ENCODE measurements at regions not wholly inside any gene's neighbourhood (a gene's known extent, or its start where the extent isn't known, plus 50 kb on each side); places are given as distances from the start of the nearest gene placed in this dataset.
"Not testable (repeated sequence)": the region's sequence is repeated elsewhere in the genome, so short reads cannot be mapped to it uniquely, and the experiment has no call there.

GRCh38 chr14:48229091-48229490 lies 553.7 kb upstream of the MDGA2 start:
- DNase-seq, result no peak

- DNase-seq, result no peak
These were observed 518.5 kb upstream of the MDGA2 start for GRCh38 chr14:48193893-48194292.

DNA sequence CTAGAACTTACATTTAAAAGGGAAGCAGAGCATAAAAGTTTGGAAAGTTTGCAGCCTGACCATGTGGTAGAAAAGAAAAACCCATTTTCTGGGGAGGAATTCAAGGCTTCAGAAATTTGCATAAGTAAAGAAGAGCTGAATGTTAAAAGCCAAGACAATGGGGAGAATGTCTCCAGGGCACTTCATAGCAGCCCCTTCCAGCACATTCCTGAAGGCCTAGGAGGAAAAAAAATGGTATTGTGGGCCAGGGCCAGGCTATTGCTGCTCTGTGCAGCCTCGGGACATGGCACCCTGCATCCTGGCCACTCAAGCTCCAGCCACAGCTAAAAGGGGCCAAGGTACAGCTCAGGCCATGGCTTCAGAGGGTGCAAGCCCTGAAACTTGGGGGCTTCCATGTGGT lies 474.2 kb upstream of the MDGA2 start:
- DNase-seq, result not testable (repeated sequence)

DNA sequence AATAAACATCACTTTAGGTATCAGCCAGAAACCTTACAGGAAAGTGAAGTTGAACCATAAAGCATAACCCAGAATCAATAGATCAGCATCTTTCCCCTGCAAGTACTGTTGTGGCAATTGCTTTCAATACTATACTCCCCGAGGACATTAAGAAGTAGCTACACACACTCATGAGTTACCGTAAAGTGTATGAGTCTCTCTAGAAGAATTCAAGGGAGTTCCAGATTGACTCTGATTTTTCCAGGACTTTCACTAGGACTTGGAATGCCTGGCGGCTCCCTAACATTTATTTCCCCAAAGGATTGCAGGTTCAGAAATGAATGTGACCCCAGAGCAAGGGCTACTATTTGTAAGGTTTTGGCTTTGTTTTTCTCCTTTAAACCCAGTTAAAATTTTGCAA lies 465.4 kb upstream of the MDGA2 start:
- no peak for DNase-seq

DNA sequence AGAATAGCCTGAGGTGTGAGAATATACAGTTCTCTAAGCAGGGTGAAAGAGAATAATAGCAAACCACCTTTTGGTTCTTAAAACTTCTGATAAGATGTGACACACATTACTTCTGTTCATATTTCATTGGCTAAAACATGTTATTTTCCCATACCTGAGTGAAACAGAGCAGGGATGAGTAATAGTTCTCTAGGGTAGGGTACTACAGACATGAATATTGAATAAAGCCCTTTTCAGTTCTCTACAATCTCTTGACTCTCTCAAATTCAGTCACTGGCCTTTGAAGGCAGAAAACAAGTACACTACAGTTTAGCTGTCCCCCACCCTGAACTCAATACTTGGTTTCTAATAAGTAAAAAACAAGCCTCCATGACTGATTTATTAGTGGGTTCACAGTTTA lies 454.1 kb upstream of the MDGA2 start:
- DNase-seq, result no peak

- no peak for DNase-seq
These were observed 452.3 kb upstream of the MDGA2 start for GRCh38 chr14:48127674-48128073.

- DNase-seq, result no peak
These were observed 450.2 kb upstream of the MDGA2 start for GRCh38 chr14:48125654-48126053.

DNA sequence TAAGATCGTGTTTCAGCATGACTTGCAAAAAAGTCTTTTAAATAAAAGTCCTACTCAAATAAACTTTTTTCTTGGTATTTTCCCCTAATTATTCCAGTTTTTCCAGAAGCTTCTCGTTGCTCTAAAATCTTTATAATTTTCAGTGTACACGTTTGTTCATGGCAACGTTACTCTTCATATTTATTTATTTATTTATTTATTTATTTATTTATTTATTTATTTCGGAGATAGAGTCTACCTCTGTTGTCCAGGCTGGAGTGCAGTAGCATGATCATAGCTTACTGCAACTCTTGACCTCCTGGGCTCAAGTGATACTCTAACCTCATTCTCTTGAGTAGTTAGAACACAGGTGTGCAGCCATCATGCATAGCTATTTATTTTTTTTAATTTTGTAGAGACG lies 438.3 kb upstream of the MDGA2 start:
- DNase-seq, result no peak

DNA sequence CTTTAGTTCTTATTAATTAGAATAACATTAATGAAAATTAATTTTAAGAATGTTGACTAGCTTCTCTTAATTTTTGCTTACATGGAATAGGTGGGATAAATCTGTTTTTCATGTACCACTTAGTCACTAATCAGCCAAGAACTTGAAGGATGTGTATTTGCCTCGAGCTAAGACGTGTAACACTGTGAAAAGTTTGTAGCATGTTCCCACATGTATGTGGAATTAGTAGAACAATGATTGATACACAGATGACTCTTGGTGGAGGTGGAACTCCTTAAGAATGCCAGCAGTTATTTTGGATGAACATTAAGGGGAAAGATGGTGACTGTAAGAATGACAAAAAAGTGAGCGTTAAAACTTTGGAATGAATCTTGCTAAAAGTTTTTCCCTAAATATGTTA lies 435.7 kb upstream of the MDGA2 start:
- no peak for DNase-seq

GRCh38 chr14:48107646-48108045 lies 432.2 kb upstream of the MDGA2 start:
- no peak for DNase-seq

- DNase-seq, result no peak
These were observed 421.5 kb upstream of the MDGA2 start for GRCh38 chr14:48096897-48097296.

DNA sequence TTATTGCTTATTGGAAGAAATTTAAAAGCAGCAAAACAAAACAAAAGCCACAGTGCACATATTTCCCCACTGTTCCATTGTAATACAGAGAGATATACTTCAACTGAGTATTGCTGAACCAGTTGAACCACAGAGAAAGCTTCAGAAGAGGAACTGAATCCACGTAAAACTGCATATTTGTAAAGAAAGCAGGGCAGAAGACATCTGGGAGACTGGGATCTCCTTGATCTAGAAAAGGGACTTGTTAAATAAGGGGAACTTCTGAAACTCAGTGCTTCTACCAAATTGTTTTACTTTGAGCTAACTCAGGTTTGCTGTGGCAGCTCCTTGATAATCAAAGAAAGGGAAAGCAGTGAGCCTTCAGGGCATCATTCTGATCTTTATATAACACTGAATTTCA lies 411.1 kb upstream of the MDGA2 start:
- no peak for DNase-seq

- no peak for DNase-seq
These were observed 400.1 kb upstream of the MDGA2 start for GRCh38 chr14:48075487-48075886.

DNA sequence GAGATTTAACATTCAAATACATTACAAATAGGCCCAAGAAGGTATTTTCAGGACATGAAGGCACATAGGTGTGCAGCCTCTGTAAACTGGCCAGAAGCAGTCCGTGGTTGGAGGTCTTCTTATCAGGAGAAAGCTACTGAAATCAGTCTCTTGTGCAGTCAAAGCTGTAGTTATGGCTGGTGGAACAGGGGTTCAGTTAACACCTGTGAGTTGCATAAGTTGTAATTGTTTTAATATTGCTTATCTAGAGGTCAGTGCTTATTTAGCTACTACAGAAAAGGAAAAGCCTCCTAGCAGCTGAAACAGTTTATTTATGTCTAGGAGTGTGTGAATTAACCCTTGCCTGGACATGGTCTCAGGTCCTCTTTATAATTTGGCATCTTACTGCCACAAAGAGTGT lies 377.6 kb upstream of the MDGA2 start:
- DNase-seq, result no peak

DNA sequence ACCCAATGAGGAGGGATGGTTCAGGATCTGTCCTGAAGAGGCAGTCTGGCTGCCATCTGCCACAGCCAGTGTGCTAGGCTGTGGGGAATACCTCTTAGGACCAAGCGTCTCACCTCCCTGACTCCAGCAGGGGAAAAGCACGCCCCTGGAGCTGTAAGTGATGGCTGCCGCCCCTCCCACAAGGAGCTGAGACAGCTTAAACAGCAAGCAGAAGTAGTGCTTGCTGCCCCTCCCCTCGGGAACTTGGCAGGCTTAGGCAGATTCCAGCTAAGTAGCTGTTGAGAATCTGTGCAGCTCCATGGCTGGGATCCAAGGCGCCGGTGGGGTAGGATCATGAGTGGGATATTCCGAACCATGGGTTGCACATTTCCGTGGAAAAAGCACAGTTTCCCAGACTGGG lies 360.4 kb upstream of the MDGA2 start:
- DNase-seq, result no peak

GRCh38 chr14:48027115-48027514 lies 351.7 kb upstream of the MDGA2 start:
- DNase-seq, result no peak

- DNase-seq, result no peak
These were observed 348.5 kb upstream of the MDGA2 start for GRCh38 chr14:48023881-48024280.

GRCh38 chr14:48011484-48011883 lies 336.1 kb upstream of the MDGA2 start:
- not testable (repeated sequence) for DNase-seq

GRCh38 chr14:48008646-48009045 lies 333.2 kb upstream of the MDGA2 start:
- DNase-seq, result no peak

- no peak for DNase-seq
These were observed 330.6 kb upstream of the MDGA2 start for GRCh38 chr14:48005986-48006385.

DNA sequence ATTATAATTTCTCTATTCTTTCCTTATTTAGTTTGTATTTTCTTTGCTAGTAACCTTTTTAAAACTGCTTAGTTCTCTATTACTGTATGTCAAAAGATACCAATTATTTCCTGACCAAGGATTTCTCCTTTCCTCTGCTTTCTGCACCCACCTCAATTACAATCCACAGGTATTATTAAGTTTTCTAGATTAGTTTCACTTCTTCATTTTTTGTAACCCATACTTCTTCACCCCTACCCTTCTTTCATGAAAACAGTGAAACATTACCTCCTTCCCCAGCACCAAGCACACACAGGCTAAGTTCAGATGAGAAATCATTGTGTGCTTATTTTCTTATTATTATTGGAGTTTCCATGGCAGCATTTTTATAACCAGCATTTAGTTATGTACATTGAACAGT lies 318.5 kb upstream of the MDGA2 start:
- DNase-seq, result no peak

GRCh38 chr14:47988175-47988574 lies 312.8 kb upstream of the MDGA2 start:
- no peak for DNase-seq

DNA sequence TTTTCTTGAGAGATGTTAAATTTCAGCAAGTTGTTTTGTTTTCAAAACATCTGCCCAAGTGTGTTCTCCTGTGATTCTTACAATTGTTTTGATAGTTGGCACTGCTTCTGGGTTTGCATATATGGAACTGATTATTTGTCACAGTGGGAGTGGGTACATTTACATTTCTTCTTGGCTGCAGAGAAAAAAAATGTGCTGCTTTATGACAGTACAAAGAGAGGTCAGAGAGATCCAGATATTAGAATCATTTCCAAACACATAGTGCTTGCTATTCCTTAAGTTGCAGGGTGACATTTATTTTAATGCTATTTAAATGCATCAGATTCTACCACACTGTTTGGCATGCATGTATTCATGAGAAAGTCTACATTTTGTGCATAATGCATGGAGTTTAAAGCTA lies 303.5 kb upstream of the MDGA2 start:
- DNase-seq, result no peak

- DNase-seq, result no peak
These were observed 300.7 kb upstream of the MDGA2 start for GRCh38 chr14:47976139-47976538.

GRCh38 chr14:47966076-47966810 lies 290.8 kb upstream of the MDGA2 start:
- no peak for DNase-seq

- no peak for DNase-seq
These were observed 286.2 kb upstream of the MDGA2 start for GRCh38 chr14:47961634-47962033.

All from DMS153 (cell line).